ENCODE measurements at regions not wholly inside any gene's neighbourhood (a gene's known extent, or its start where the extent isn't known, plus 50 kb on each side); places are given as distances from the start of the nearest gene placed in this dataset.

GRCh38 chr2:120829633-120830025 is 94.0 kb downstream of the GLI2 start:
- Histone ChIP-seq H3K4me3 (ENCODE audit: low read length) (no peak overlapping the region), H4K20me1 (ENCODE audit: insufficient read depth) (no peaks in the 10 kb centered on the region), H3K9me3 (ENCODE audit: low read length) (no peaks in the 10 kb centered on the region), H3F3A (ENCODE audit: insufficient read depth, low read length, poor library complexity, severe bottlenecking) (no peaks in the 10 kb centered on the region), H2AFZ (ENCODE audit: low read depth, low read length) (no peak overlapping the region), H3K36me3 (ENCODE audit: insufficient read depth, low read length) (no peaks in the 10 kb centered on the region), H3K4me2 (ENCODE audit: low read length) (no peak overlapping the region), H3K9me2 (ENCODE audit: insufficient read depth, low read length) (no peaks in the 10 kb centered on the region), H3K79me2 (replicated peaks; ENCODE audit: insufficient read depth, low read length) (peaks cover 9% of the 10 kb centered on the region), H3K27ac (ENCODE audit: low read length) (peak overlapping the region; percentile 65), H3K27me3 (ENCODE audit: insufficient read depth, low read depth, low read length) (no peaks in the 10 kb centered on the region), H3K9ac (ENCODE audit: low read length) (no peak overlapping the region)
- TF ChIP-seq POLR2AphosphoS5 (IDR thresholded peaks at IDR 0.05) (no peak), MXI1 (conservative IDR thresholded peaks at IDR 0.05; ENCODE audit: poor library complexity, severe bottlenecking) (no peak), REST (IDR thresholded peaks at IDR 0.05; ENCODE audit: borderline replicate concordance) (no peak), SMC3 (conservative IDR thresholded peaks at IDR 0.05; ENCODE audit: poor library complexity) (no peak), EZH2 (IDR thresholded peaks at IDR 0.05; ENCODE audit: borderline replicate concordance, insufficient read depth, low read length, poor library complexity, severe bottlenecking) (no peak), RAD21 (conservative IDR thresholded peaks at IDR 0.05) (no peak), EP300 (conservative IDR thresholded peaks at IDR 0.05; ENCODE audit: poor library complexity, severe bottlenecking) (no peak), TAF1 (IDR thresholded peaks at IDR 0.05; ENCODE audit: low read depth) (no peak)
- TF ChIP-seq, protein P1, sequence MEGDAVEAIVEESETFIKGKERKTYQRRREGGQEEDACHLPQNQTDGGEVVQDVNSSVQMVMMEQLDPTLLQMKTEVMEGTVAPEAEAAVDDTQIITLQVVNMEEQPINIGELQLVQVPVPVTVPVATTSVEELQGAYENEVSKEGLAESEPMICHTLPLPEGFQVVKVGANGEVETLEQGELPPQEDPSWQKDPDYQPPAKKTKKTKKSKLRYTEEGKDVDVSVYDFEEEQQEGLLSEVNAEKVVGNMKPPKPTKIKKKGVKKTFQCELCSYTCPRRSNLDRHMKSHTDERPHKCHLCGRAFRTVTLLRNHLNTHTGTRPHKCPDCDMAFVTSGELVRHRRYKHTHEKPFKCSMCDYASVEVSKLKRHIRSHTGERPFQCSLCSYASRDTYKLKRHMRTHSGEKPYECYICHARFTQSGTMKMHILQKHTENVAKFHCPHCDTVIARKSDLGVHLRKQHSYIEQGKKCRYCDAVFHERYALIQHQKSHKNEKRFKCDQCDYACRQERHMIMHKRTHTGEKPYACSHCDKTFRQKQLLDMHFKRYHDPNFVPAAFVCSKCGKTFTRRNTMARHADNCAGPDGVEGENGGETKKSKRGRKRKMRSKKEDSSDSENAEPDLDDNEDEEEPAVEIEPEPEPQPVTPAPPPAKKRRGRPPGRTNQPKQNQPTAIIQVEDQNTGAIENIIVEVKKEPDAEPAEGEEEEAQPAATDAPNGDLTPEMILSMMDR (IDR thresholded peaks at IDR 0.05; ENCODE audit: poor library complexity, severe bottlenecking), result no peak

- no peak overlapping the region for H3K4me3 ChIP-seq (ENCODE audit: low read length)
- H3K9me3 ChIP-seq (ENCODE audit: low read length), result no peaks in the 10 kb centered on the region
- H3F3A ChIP-seq (ENCODE audit: insufficient read depth, low read length, poor library complexity, severe bottlenecking), result no peaks in the 10 kb centered on the region
- H3K27ac ChIP-seq (ENCODE audit: low read length), result no peak overlapping the region
- H3K9me2 ChIP-seq (ENCODE audit: insufficient read depth, low read length), result no peaks in the 10 kb centered on the region
- H3K9ac ChIP-seq (ENCODE audit: low read length), result no peak overlapping the region
- H3K79me2 ChIP-seq (replicated peaks; ENCODE audit: insufficient read depth, low read length), result peaks cover 9% of the 10 kb centered on the region
- peak overlapping the region; percentile 51 for H2AFZ ChIP-seq (ENCODE audit: low read depth, low read length)
- no peak overlapping the region for H3K4me2 ChIP-seq (ENCODE audit: low read length)
- no peak for TF ChIP-seq SMC3 (conservative IDR thresholded peaks at IDR 0.05; ENCODE audit: poor library complexity)
- no peak for TF ChIP-seq POLR2AphosphoS5 (IDR thresholded peaks at IDR 0.05)
- TF ChIP-seq REST (IDR thresholded peaks at IDR 0.05; ENCODE audit: borderline replicate concordance), result no peak
- no peak for TF ChIP-seq EP300 (conservative IDR thresholded peaks at IDR 0.05; ENCODE audit: poor library complexity, severe bottlenecking)
- TF ChIP-seq, protein P1 (IDR thresholded peaks at IDR 0.05; ENCODE audit: poor library complexity, severe bottlenecking), result no peak
- no peak for TF ChIP-seq TAF1 (IDR thresholded peaks at IDR 0.05; ENCODE audit: low read depth)
- no peak for TF ChIP-seq EZH2 (IDR thresholded peaks at IDR 0.05; ENCODE audit: borderline replicate concordance, insufficient read depth, low read length, poor library complexity, severe bottlenecking)
- TF ChIP-seq RAD21 (conservative IDR thresholded peaks at IDR 0.05), result no peak
- no peak for TF ChIP-seq MXI1 (conservative IDR thresholded peaks at IDR 0.05; ENCODE audit: poor library complexity, severe bottlenecking)
- no peaks in the 10 kb centered on the region for H4K20me1 ChIP-seq (ENCODE audit: insufficient read depth)
- H3K36me3 ChIP-seq (ENCODE audit: insufficient read depth, low read length), result no peaks in the 10 kb centered on the region
- H3K27me3 ChIP-seq (ENCODE audit: insufficient read depth, low read depth, low read length), result no peaks in the 10 kb centered on the region
Observed at GRCh38 chr2:120830096-120830830, 94.6 kb downstream of the GLI2 start.

All from neural cell (in vitro differentiated cells).